Thoracic aorta (tissue), 2 donors: ENCODE measurements at regions not wholly inside any gene's neighbourhood (a gene's known extent, or its start where the extent isn't known, plus 50 kb on each side); places are given as distances from the start of the nearest gene placed in this dataset.

Experiments
- ATAC-seq: fragments of 150-250 bp; one replicate; pipeline ENCODE4 v1.8.0; 2017; ENCODE audit warnings: low read depth; ENCODE audit not compliant: insufficient number of reproducible peaks, low FRiP score
- DNase-seq: peaks from one replicate; pipeline ENCODE4 v3.0.0-alpha.2; 2020; ENCODE audit warnings: low spot score
- H3K27ac ChIP-seq, 2 donors: fragments of 200-600 bp; sonication (generic); 1 replicate in 1 of 2; 2 replicates in 1 of 2; pipeline ENCODE4 v1.5.1; 2016; ENCODE audit warnings: mild to moderate bottlenecking in 2 of 2, moderate library complexity in 2 of 2
- H3K27me3 ChIP-seq: fragments of 200-600 bp; sonication (generic); replicated peaks from 2 replicates; pipeline ENCODE4 v1.6.0; 2016; ENCODE audit warnings: mild to moderate bottlenecking; ENCODE audit not compliant: insufficient read depth
- H3K36me3 ChIP-seq: fragments of 200-600 bp; sonication (generic); one replicate; pipeline ENCODE4 v1.5.1; 2016
- H3K4me1 ChIP-seq, 2 donors: fragments of 200-600 bp; sonication (generic); 1 replicate in 1 of 2; 2 replicates in 1 of 2; pipeline versions ENCODE4 v1.5.1 to v1.6.0; 2016; ENCODE audit warnings: low read depth in 2 of 2, mild to moderate bottlenecking in 1 of 2; ENCODE audit not compliant: control insufficient read depth in 1 of 2
- H3K4me3 ChIP-seq: fragments of 200-600 bp; sonication (generic); 2 replicates; pipeline ENCODE4 v1.5.1; 2016; ENCODE audit warnings: mild to moderate bottlenecking
- H3K9me3 ChIP-seq: fragments of 200-600 bp; sonication (generic); 2 replicates; pipeline ENCODE4 v1.5.1; 2016
- TF ChIP-seq, protein P1 (sequence below): fragments of 200-600 bp; sonication (generic); IDR thresholded peaks from one replicate; pipeline ENCODE4 v1.5.1; 2019; ENCODE audit warnings: antibody characterized with exemption

DNA sequence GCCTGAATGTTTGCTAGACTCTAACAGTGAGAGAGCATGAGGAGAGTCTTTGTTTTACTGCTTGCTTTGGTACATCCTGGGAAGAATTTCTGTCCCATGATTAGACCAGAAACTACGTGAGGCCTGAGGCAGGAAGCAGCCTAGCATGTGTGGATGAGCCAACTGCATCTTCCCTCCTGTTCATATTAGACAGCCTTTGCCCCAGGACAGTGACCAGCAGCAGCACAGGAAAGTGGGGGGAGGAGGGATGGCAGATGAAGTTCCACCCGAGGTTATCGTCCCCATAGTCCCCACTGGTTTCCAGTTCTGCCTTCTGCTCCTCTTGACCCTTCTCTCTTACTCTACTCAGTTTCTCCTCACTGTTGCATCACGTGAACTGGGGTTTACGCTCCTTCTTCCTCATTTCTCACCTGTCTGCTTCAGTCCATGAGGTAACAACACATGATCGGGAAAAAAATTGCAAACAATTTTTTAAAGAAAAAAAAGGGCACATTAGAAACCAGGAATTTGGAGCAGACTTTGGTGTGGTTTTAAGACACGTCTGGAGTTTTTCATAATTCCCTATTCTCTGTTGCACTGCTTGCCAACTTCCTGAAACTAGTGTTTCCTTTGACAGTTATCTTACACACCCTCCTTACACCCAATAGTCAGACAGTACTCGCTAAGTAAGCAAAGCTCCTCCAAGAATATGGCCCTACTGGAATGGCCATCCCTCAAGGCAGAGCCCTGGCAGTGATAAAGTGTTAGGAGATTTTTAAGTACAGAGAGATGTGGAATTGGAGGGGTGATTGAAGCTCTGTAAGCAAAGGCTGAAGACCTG is 84.1 kb downstream of the SNX18 start:
- Histone ChIP-seq H3K4me3 (no peak overlapping the region), H3K4me1 (peaks cover 20 to 25% of the 10 kb centered on the region in 2 donors), H3K27ac (peak overlapping the region; percentile 30 to 55), H3K36me3 (no peaks in the 10 kb centered on the region), H3K27me3 (no peaks in the 10 kb centered on the region), H3K9me3 (peaks cover 4% of the 10 kb centered on the region)
- ATAC-seq (peak; percentile 29), DNase-seq (no peak)
- TF ChIP-seq, protein P1, sequence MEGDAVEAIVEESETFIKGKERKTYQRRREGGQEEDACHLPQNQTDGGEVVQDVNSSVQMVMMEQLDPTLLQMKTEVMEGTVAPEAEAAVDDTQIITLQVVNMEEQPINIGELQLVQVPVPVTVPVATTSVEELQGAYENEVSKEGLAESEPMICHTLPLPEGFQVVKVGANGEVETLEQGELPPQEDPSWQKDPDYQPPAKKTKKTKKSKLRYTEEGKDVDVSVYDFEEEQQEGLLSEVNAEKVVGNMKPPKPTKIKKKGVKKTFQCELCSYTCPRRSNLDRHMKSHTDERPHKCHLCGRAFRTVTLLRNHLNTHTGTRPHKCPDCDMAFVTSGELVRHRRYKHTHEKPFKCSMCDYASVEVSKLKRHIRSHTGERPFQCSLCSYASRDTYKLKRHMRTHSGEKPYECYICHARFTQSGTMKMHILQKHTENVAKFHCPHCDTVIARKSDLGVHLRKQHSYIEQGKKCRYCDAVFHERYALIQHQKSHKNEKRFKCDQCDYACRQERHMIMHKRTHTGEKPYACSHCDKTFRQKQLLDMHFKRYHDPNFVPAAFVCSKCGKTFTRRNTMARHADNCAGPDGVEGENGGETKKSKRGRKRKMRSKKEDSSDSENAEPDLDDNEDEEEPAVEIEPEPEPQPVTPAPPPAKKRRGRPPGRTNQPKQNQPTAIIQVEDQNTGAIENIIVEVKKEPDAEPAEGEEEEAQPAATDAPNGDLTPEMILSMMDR: no peak
